GM18511 (cell line): ENCODE measurements at regions not wholly inside any gene's neighbourhood (a gene's known extent, or its start where the extent isn't known, plus 50 kb on each side); places are given as distances from the start of the nearest gene placed in this dataset.

Experiments used
- ATAC-seq: cut with Tn5 transposase; IDR thresholded peaks from one replicate; pipeline ENCODE4 v1.9.1; 2021; ENCODE audit warnings: mild to moderate bottlenecking, moderate library complexity; ENCODE audit not compliant: unreplicated experiment

GRCh38 chr4:20506827-20507226, 193.4 kb upstream of the PACRGL start:
- no peak for ATAC-seq

GRCh38 chr4:20509315-20509714, 190.9 kb upstream of the PACRGL start:
- ATAC-seq, result no peak

- ATAC-seq, result no peak
These were observed 188.0 kb upstream of the PACRGL start for GRCh38 chr4:20512033-20512792.

- no peak for ATAC-seq
These were observed 187.3 kb upstream of the PACRGL start for GRCh38 chr4:20512985-20513384.

GRCh38 chr4:20520901-20521300, 179.4 kb upstream of the PACRGL start:
- ATAC-seq, result no peak

GRCh38 chr4:20528508-20528907, 171.8 kb upstream of the PACRGL start:
- no peak for ATAC-seq

GRCh38 chr4:20529691-20530090, 170.6 kb upstream of the PACRGL start:
- no peak for ATAC-seq

- no peak for ATAC-seq
These were observed 168.0 kb upstream of the PACRGL start for GRCh38 chr4:20532116-20532790.

- ATAC-seq, result no peak
These were observed 167.1 kb upstream of the PACRGL start for GRCh38 chr4:20532871-20533870.

GRCh38 chr4:20538905-20539304, 161.4 kb upstream of the PACRGL start:
- ATAC-seq, result no peak

GRCh38 chr4:20543131-20543530, 157.1 kb upstream of the PACRGL start:
- ATAC-seq, result no peak

- ATAC-seq, result no peak
These were observed 155.6 kb upstream of the PACRGL start for GRCh38 chr4:20544645-20545044.

GRCh38 chr4:20552004-20552403, 148.3 kb upstream of the PACRGL start:
- no peak for ATAC-seq

GRCh38 chr4:20554134-20554533, 146.1 kb upstream of the PACRGL start:
- ATAC-seq, result no peak

GRCh38 chr4:20565075-20565721, 135.1 kb upstream of the PACRGL start:
- no peak for ATAC-seq

GRCh38 chr4:20570981-20571715, 129.1 kb upstream of the PACRGL start:
- no peak for ATAC-seq

GRCh38 chr4:20572976-20573375, 127.3 kb upstream of the PACRGL start:
- ATAC-seq, result no peak

GRCh38 chr4:20574986-20575385, 125.3 kb upstream of the PACRGL start:
- no peak for ATAC-seq

GRCh38 chr4:20575486-20575885, 124.8 kb upstream of the PACRGL start:
- ATAC-seq, result no peak

GRCh38 chr4:20576861-20577260, 123.4 kb upstream of the PACRGL start:
- ATAC-seq, result no peak
